ENCODE measurements at regions not wholly inside any gene's neighbourhood (a gene's known extent, or its start where the extent isn't known, plus 50 kb on each side); places are given as distances from the start of the nearest gene placed in this dataset.

GRCh38 chr7:67857698-67858097, 861.1 kb downstream of the TYW1 start:
- Histone ChIP-seq H3K36me3 (ENCODE audit: control insufficient read depth in 2 of 4, insufficient read depth in 4 of 4, low read length in 3 of 4) (no peaks in the 10 kb centered on the region; a peak in 1 of 8 replicates), H3K23me2 (ENCODE audit: low read depth, low read length) (no peaks in the 10 kb centered on the region), H3K79me2 (ENCODE audit: control insufficient read depth in 1 of 2, insufficient read depth in 2 of 2, low read length in 2 of 2) (no peaks in the 10 kb centered on the region), H3K9me3 (ENCODE audit: insufficient read depth in 2 of 2, low read depth in 1 of 2, low read length in 1 of 2) (peaks cover 5 to 9% of the 10 kb centered on the region in 2 experiments), H3K56ac (replicated peaks; ENCODE audit: insufficient read length, low read depth, low read length) (no peak overlapping the region), H3K18ac (ENCODE audit: extremely low read depth, low read length) (no peak overlapping the region), H3K23ac (ENCODE audit: insufficient read length) (no peak overlapping the region), H4K5ac (ENCODE audit: insufficient read length, low read depth, low read length) (no peak overlapping the region), H2BK120ac (replicated peaks; ENCODE audit: low read depth, low read length) (no peak overlapping the region), H4K91ac (replicated peaks; ENCODE audit: insufficient read length, low read length) (no peak overlapping the region), H4K8ac (ENCODE audit: extremely low read depth, insufficient read depth, low read length) (no peak overlapping the region), H3K4me3 (ENCODE audit: extremely low read depth in 1 of 4, insufficient read depth in 2 of 4, low read depth in 3 of 4, low read length in 4 of 4) (no peak overlapping the region), H3K14ac (ENCODE audit: insufficient read length) (no peak overlapping the region), H3K4ac (replicated peaks; ENCODE audit: insufficient read length, low read depth, low read length) (no peak overlapping the region), H3K4me2 (ENCODE audit: insufficient read depth in 1 of 2, low read depth in 2 of 2, low read length in 2 of 2) (no peak overlapping the region), H2BK5ac (ENCODE audit: low read depth, low read length) (no peak overlapping the region), H3K79me1 (ENCODE audit: low read depth, low read length) (no peaks in the 10 kb centered on the region), H3K4me1 (replicated peaks in 1 of 4; ENCODE audit: control insufficient read depth in 3 of 4, insufficient read depth in 4 of 4, low read length in 3 of 4) (no peaks in the 10 kb centered on the region), H3K27me3 (replicated peaks in 1 of 4; ENCODE audit: control insufficient read depth in 3 of 4, extremely low read depth in 1 of 4, insufficient read depth in 3 of 4, low read length in 3 of 4) (no peaks in the 10 kb centered on the region), H2BK12ac (ENCODE audit: low read depth, low read length) (no peak overlapping the region), H2BK20ac (ENCODE audit: low read length) (no peak overlapping the region), H3K27ac (ENCODE audit: low read depth, low read length) (no peak overlapping the region), H4K20me1 (replicated peaks in 1 of 2; ENCODE audit: control insufficient read depth in 1 of 2, insufficient read depth in 2 of 2, low read length in 2 of 2) (no peaks in the 10 kb centered on the region), H2AK5ac (ENCODE audit: low read depth, low read length) (no peak overlapping the region), H3K9ac (replicated peaks in 1 of 4; ENCODE audit: extremely low read depth in 1 of 4, low read depth in 3 of 4, low read length in 3 of 4) (no peak overlapping the region), H2BK15ac (ENCODE audit: low read length) (no peak overlapping the region), H2AFZ (ENCODE audit: low read length) (no peak overlapping the region)
- ChIA-PET POLR2A (ENCODE audit: partially characterized antibody) (no interaction called here), CTCF (ENCODE audit: partially characterized antibody) (interaction anchor here (0.9 kb wide), 1 partner anchor 220 kb away, joined by 3 read pairs; no protein-coding TSS in a partner anchor)
- WGBS, 2 experiments (ENCODE audit: extremely low coverage in 1 of 2, insufficient coverage in 1 of 2, insufficient read length in 1 of 2, insufficient replicate concordance in 2 of 2, low coverage in 1 of 2, low lambda C conversion rate in 2 of 2, missing lambda C conversion rate in 1 of 2) = 90% methylated on average over 10 of the region's 10 CpGs; no CpG with 5 or more reads in 1 of the 2 experiments
- TF ChIP-seq BCL11A (IDR thresholded peaks at IDR 0.05; ENCODE audit: low read depth in 2 of 2, low read length in 2 of 2) (no peak), ZNF274 (IDR thresholded peaks at IDR 0.05; ENCODE audit: borderline replicate concordance, extremely low read depth, low read length) (no peak), CEBPB (IDR thresholded peaks at IDR 0.05; ENCODE audit: low read depth, low read length) (peak; percentile 91)
- DNase-seq (ENCODE audit: low read depth in 1 of 2, low spot score in 2 of 2) (no peak), FAIRE-seq (no peak)

Measured in H1 (cell line).